GM06990 (cell line): ENCODE measurements at regions not wholly inside any gene's neighbourhood (a gene's known extent, or its start where the extent isn't known, plus 50 kb on each side); places are given as distances from the start of the nearest gene placed in this dataset.

Experiments
- DNase-seq: peaks from one replicate; pipeline ENCODE4 v3.0.0-alpha.2; 2011; ENCODE audit not compliant: insufficient read length; ENCODE audit errors: extremely low read depth
- H3K27me3 ChIP-seq: replicated peaks from 2 replicates; pipeline ENCODE4 v1.6.0; 2011; ENCODE audit warnings: low read length; ENCODE audit not compliant: control insufficient read depth, insufficient read depth
- H3K36me3 ChIP-seq: 2 replicates; pipeline ENCODE4 v1.5.1; 2011; ENCODE audit warnings: low read length; ENCODE audit not compliant: control insufficient read depth, insufficient read depth
- H3K4me3 ChIP-seq: replicated peaks from 2 replicates; pipeline ENCODE4 v1.5.1; 2011; ENCODE audit warnings: low read depth, mild to moderate bottlenecking, control low read depth, low read length
- CTCF ChIP-seq: IDR thresholded peaks from 2 replicates; pipeline ENCODE4 v1.5.1; 2011; ENCODE audit warnings: low read length, control low read depth, mild to moderate bottlenecking, inconsistent platforms; ENCODE audit not compliant: insufficient read depth, poor library complexity, severe bottlenecking

DNA sequence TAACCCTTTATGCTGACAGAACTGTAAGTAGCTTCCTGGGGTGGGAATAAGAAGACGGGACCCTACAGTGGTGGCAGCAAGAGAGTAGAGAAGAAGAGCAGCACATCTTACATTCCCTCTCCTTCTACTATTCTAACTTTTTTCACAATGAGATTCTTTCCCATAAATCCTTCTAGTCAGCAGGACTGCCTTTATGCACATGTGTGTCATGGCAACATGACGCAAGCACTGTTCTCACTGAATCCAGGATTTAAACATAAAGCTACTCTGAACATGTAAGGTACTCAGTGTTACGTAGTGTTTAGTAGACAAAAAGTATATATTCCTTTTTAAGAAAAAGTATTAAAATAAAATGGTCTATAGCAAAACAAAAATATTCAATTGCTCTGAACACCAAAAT is 309.7 kb upstream of the LYPLAL1 start:
- TF ChIP-seq CTCF, result no peak
- Histone ChIP-seq H3K36me3 (no peaks in the 10 kb centered on the region), H3K4me3 (no peak overlapping the region), H3K27me3 (no peaks in the 10 kb centered on the region; the same call in 1 of the 2 replicates)
- DNase-seq, result no peak

DNA sequence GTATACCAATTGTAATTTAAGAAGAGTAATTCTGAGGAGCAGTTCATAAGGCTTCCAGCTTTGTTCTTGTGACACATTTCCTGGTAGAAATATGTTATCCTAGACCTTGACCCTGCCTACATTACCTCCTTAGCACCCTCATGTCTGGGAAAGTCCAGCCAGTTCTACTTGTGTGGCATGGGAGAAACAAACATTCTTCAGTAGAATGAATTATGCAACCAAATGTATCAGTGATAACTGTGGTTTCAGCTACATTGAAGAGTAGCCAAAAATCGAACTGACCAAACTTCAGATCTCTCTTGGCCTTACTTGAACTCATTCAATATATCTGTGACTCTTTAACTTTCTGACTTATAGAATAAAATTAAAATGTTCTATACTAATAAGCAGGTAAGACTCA is 308.1 kb upstream of the LYPLAL1 start:
- no peaks in the 10 kb centered on the region for H3K36me3 ChIP-seq
- no peak overlapping the region for H3K4me3 ChIP-seq
- DNase-seq, result no peak
- no peaks in the 10 kb centered on the region; the same call in 1 of the 2 replicates for H3K27me3 ChIP-seq
- no peak for TF ChIP-seq CTCF

GRCh38 chr1:218866507-218866906 is 307.2 kb upstream of the LYPLAL1 start:
- TF ChIP-seq CTCF, result no peak
- Histone ChIP-seq H3K4me3 (no peak overlapping the region), H3K36me3 (no peaks in the 10 kb centered on the region), H3K27me3 (no peaks in the 10 kb centered on the region; the same call in 1 of the 2 replicates)
- no peak for DNase-seq

DNA sequence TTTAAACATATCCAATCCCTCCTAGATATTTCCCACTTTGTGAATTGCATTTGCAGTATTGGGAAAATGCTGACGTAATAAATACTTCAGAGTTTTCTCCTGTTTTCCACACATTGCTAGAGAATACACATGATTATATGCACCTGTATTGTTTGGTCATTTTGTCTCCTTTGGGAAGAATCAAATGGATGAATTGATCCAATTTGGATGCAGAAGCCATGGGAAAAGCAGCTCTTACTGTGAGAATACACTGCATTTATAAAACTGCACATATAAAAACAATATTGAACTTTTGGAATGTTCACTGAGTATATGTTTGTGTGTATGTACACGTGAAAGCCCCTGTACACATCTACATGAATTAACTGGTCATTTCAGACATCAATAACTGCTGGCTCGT is 306.6 kb upstream of the LYPLAL1 start:
- no peak for DNase-seq
- no peaks in the 10 kb centered on the region for H3K27me3 ChIP-seq
- H3K36me3 ChIP-seq, result no peaks in the 10 kb centered on the region
- H3K4me3 ChIP-seq, result no peak overlapping the region
- no peak for TF ChIP-seq CTCF

DNA sequence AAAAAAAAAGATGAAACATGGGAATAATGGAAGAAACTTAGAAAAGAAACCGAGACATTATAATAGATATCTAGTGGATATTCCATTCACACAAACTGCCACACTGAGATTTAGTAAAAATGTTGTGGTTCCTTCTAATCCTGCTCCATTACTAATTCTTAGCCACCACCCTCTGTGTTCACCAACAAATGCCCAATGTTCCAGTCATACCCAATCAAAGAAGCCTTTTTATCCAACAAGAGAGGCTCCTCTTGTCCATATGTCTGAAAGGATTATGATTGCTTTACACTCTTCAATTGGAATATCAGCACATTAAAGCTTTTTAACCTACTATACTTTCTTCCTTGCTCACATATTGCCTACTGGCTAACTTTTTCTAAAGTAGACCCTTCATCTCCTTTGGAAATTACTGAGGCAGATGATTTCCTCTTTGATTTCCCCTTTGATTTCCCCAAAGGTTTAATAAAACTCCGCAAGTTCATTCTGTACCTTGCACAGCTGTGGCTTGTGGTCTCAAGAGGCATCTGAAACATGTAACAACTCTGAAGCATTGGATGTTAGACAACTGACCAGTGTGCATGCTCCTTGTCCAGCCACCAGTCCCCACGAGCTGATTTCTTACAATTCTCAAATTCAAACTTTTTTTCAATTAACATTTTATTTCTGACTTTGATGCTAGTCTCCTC is 305.6 kb upstream of the LYPLAL1 start:
- DNase-seq, result no peak
- H3K36me3 ChIP-seq, result no peaks in the 10 kb centered on the region
- no peak overlapping the region for H3K4me3 ChIP-seq
- no peak for TF ChIP-seq CTCF
- H3K27me3 ChIP-seq, result no peaks in the 10 kb centered on the region

DNA sequence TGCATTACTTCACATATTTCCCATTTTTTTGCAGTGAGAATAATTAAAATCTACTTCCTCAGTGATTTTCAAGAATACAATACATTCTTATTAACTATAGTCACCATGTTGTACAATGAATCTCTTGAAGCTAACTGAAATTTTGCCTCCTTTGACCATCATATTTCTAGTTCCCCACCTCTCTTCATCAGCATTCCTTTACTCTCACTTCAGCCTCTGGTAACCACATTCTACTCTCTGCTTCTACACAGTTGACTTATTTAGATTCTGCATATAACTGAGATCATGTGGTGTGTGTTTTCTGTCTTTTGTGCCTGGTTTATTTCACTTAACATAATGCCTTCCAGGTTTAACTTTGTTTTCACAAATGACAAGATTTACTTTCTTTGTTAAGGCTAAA is 304.4 kb upstream of the LYPLAL1 start:
- Histone ChIP-seq H3K36me3 (no peaks in the 10 kb centered on the region), H3K4me3 (no peak overlapping the region), H3K27me3 (no peaks in the 10 kb centered on the region)
- no peak for DNase-seq
- no peak for TF ChIP-seq CTCF
